ENCODE measurements at regions not wholly inside any gene's neighbourhood (a gene's known extent, or its start where the extent isn't known, plus 50 kb on each side); places are given as distances from the start of the nearest gene placed in this dataset.

- no peak for TF ChIP-seq CTCF (IDR thresholded peaks at IDR 0.05)
- no peak for TF ChIP-seq TCF7L2 (IDR thresholded peaks at IDR 0.05; ENCODE audit: low read depth, low read length)
- TF ChIP-seq REST (IDR thresholded peaks at IDR 0.05; ENCODE audit: insufficient read depth in 1 of 2, low read depth in 2 of 2, low read length in 1 of 2) = no peak
These were observed 86.3 kb downstream of the BAMBI start for GRCh38 chr10:28763471-28764170.

All from Panc1 (cell line).